Stimulated activated naive CD8-positive, alpha-beta T cell treated with anti-CD3 and anti-CD28 coated beads, Interleukin-15, amount 100 ng/mL, for 72 hours (primary cell): ENCODE measurements at regions not wholly inside any gene's neighbourhood (a gene's known extent, or its start where the extent isn't known, plus 50 kb on each side); places are given as distances from the start of the nearest gene placed in this dataset.
"Not testable (repeated sequence)": the region's sequence is repeated elsewhere in the genome, so short reads cannot be mapped to it uniquely, and the experiment has no call there.

Experiments
- ATAC-seq: fragments of 150-1000 bp; cut with Tn5 transposase; 2 replicates; pipeline ENCODE4 v1.10.0; 2021; ENCODE audit warnings: mild to moderate bottlenecking, moderate library complexity
- DNase-seq, 2 donors: peaks; one replicate each; pipeline ENCODE4 v3.0.0; 2021 to 2022
- H3K27ac Mint-ChIP-seq, 2 donors: one replicate each; pipeline ENCODE4 v1.8.0; 2022; ENCODE audit warnings: mild to moderate bottlenecking in 2 of 2, mixed read lengths in 2 of 2, moderate library complexity in 2 of 2
- H3K27me3 Mint-ChIP-seq: one replicate; pipeline ENCODE4 v1.8.0; 2022; ENCODE audit warnings: mixed read lengths
- H3K4me1 Mint-ChIP-seq: one replicate; pipeline ENCODE4 v1.8.0; 2022; ENCODE audit warnings: mild to moderate bottlenecking, mixed read lengths
- H3K4me3 Mint-ChIP-seq, 2 donors: one replicate each; pipeline ENCODE4 v1.8.0; 2022; ENCODE audit warnings: mild to moderate bottlenecking in 2 of 2, mixed read lengths in 2 of 2, moderate library complexity in 1 of 2
- H3K9me3 Mint-ChIP-seq, 2 donors: one replicate each; pipeline ENCODE4 v1.8.0; 2022; ENCODE audit warnings: mixed read lengths in 2 of 2

- Mint-ChIP-seq H3K4me1 (no peaks in the 10 kb centered on the region), H3K9me3 (no peaks in the 10 kb centered on the region), H3K27me3 (no peaks in the 10 kb centered on the region), H3K4me3 (no peak overlapping the region), H3K27ac (no peak overlapping the region)
- ATAC-seq (no peak), DNase-seq (no peak)
Measured at GRCh38 chr3:161579395-161580126, 83.0 kb downstream of the OTOL1 start.

DNA sequence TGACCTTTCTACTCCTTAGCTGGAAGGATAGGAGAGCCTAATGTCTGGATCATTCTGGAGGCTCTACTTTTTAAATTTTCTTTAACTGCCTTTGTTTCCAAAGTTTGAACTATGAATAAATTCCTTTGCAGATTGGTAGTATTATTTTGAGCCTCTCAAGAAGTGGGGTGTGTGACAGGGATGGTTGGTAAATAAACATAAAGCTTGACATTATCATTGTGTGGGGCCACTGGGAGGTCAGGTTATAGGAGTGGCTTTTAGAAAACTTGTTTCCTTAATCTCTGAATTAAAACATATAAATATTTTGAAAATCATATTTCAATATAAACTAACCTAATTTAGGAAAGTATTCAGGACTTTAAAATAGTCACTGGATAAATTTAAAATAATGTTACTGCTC lies 89.3 kb downstream of the OTOL1 start:
- no peak overlapping the region for H3K27ac Mint-ChIP-seq
- H3K4me1 Mint-ChIP-seq = no peaks in the 10 kb centered on the region
- H3K4me3 Mint-ChIP-seq = no peak overlapping the region
- no peaks in the 10 kb centered on the region for H3K9me3 Mint-ChIP-seq
- DNase-seq = no peak
- no peaks in the 10 kb centered on the region for H3K27me3 Mint-ChIP-seq
- no peak for ATAC-seq

GRCh38 chr3:161586556-161587235 lies 90.1 kb downstream of the OTOL1 start:
- Mint-ChIP-seq H3K9me3 (peaks cover 0 to 5% of the 10 kb centered on the region in 2 donors), H3K27me3 (no peaks in the 10 kb centered on the region), H3K4me3 (no peak overlapping the region), H3K4me1 (no peaks in the 10 kb centered on the region), H3K27ac (no peak overlapping the region)
- DNase-seq = no peak
- ATAC-seq = no peak

DNA sequence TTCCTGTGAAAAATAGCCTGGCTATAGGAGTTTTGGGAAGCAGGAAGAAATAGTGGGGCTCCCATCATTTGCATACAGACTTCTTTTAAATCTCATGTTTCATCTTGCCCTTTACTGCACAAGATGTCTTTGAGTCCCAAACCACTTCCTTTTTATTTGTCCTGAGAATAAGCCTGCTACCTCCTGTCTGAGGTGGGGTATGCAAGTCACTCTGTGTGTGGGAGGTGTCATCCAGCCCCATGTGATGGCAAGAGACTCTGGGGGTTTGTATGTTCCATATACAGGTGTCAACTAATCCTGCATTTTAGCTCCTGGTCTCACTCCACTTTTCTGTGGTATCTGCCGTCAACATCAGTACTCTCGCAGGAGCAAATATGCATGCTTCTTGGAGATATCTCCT lies 102.0 kb downstream of the OTOL1 start:
- no peaks in the 10 kb centered on the region for H3K4me1 Mint-ChIP-seq
- no peak for DNase-seq
- no peaks in the 10 kb centered on the region for H3K27me3 Mint-ChIP-seq
- no peak overlapping the region for H3K27ac Mint-ChIP-seq
- no peaks in the 10 kb centered on the region for H3K9me3 Mint-ChIP-seq
- H3K4me3 Mint-ChIP-seq = no peak overlapping the region
- ATAC-seq = no peak

GRCh38 chr3:161599697-161600096 lies 103.1 kb downstream of the OTOL1 start:
- Mint-ChIP-seq H3K4me3 (no peak overlapping the region), H3K4me1 (no peaks in the 10 kb centered on the region), H3K9me3 (no peaks in the 10 kb centered on the region), H3K27ac (no peak overlapping the region), H3K27me3 (no peaks in the 10 kb centered on the region)
- DNase-seq (no peak), ATAC-seq (no peak)

DNA sequence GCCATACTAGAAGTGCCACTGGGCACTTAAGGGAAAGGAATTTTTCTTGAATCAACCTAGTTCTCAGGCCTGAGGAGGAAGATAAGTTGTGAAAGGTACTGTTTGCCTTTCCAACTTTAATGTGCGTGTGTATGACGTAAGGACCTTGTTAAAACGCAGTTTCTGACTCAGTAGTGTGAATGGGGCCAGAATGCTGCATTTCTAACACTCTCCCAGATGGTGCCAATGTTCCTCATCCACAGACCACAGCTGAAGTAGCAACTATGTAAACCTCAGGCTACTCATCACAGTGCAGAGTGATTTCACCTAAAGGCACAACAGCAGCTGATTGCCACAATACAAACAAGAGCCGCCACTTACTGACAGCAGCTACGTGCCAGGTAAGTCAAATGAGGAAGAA lies 103.6 kb downstream of the OTOL1 start:
- ATAC-seq (no peak), DNase-seq (no peak)
- H3K4me3 Mint-ChIP-seq = no peak overlapping the region
- H3K27me3 Mint-ChIP-seq = no peaks in the 10 kb centered on the region
- H3K4me1 Mint-ChIP-seq = no peaks in the 10 kb centered on the region
- H3K27ac Mint-ChIP-seq = no peak overlapping the region
- no peaks in the 10 kb centered on the region for H3K9me3 Mint-ChIP-seq

GRCh38 chr3:161602475-161602874 lies 105.9 kb downstream of the OTOL1 start:
- Mint-ChIP-seq H3K4me1 (no peaks in the 10 kb centered on the region), H3K27me3 (no peaks in the 10 kb centered on the region), H3K27ac (no peak overlapping the region), H3K4me3 (no peak overlapping the region), H3K9me3 (no peaks in the 10 kb centered on the region)
- ATAC-seq = no peak
- no peak for DNase-seq

DNA sequence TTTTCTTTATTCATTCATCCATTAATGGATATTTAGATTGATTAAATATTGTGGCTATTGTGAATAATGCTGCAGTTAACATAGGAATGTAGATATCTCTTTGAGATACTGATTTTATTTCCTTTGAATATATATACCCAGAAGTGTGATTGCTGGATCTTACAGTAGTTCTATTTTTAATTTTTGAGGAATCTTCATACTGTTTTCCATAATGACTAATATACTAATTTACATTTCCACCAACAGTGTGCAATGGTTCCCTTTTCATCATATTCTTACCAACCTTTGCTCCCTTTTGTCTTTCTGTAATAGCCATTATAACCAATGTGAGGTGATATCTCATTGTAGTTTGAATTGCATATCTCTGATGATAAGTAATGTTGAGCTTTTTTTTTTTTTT lies 106.3 kb downstream of the OTOL1 start:
- Mint-ChIP-seq H3K9me3 (no peaks in the 10 kb centered on the region), H3K4me3 (no peak overlapping the region), H3K4me1 (no peaks in the 10 kb centered on the region), H3K27me3 (no peaks in the 10 kb centered on the region), H3K27ac (no peak overlapping the region)
- ATAC-seq (no peak), DNase-seq (no peak)

GRCh38 chr3:161607056-161607455 lies 110.4 kb downstream of the OTOL1 start:
- no peaks in the 10 kb centered on the region for H3K27me3 Mint-ChIP-seq
- H3K4me1 Mint-ChIP-seq = no peaks in the 10 kb centered on the region
- no peak overlapping the region for H3K4me3 Mint-ChIP-seq
- no peak for ATAC-seq
- H3K9me3 Mint-ChIP-seq = peaks cover 5 to 8% of the 10 kb centered on the region in 2 donors
- DNase-seq = no peak
- no peak overlapping the region for H3K27ac Mint-ChIP-seq

DNA sequence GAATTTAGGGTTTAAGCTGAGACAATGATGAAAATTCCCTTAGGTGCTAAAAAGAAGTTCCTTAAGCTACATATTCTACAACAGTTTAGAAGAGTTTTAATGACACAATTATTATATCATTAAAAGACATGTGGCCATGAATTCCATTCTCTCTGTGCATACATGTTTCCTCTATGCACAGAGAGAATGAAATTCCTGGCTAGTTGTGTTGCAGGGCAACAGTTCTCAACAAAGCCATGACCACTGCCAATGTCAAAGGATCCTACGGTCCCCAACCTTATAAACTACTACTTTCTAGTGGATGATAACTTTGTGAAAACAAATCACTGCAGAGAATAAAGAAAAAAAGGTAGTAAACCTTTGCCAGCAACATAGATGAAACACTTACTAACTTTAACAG lies 122.7 kb downstream of the OTOL1 start:
- no peak for DNase-seq
- no peak overlapping the region for H3K27ac Mint-ChIP-seq

GRCh38 chr3:161630794-161631193 lies 134.2 kb downstream of the OTOL1 start:
- no peak for ATAC-seq
- DNase-seq = no peak
- peaks cover 0 to 10% of the 10 kb centered on the region in 2 donors for H3K9me3 Mint-ChIP-seq
- no peaks in the 10 kb centered on the region for H3K27me3 Mint-ChIP-seq
- no peak overlapping the region for H3K4me3 Mint-ChIP-seq
- no peak overlapping the region for H3K27ac Mint-ChIP-seq
- no peaks in the 10 kb centered on the region for H3K4me1 Mint-ChIP-seq

More for the DNA sequence above, 122.7 kb downstream of the OTOL1 start:
- H3K4me1 Mint-ChIP-seq = no peaks in the 10 kb centered on the region
- peaks cover 0 to 6% of the 10 kb centered on the region in 2 donors for H3K9me3 Mint-ChIP-seq
- H3K27me3 Mint-ChIP-seq = no peaks in the 10 kb centered on the region
- H3K4me3 Mint-ChIP-seq = no peak overlapping the region
- ATAC-seq = no peak

GRCh38 chr3:161631536-161631935 lies 134.9 kb downstream of the OTOL1 start:
- no peak overlapping the region for H3K4me3 Mint-ChIP-seq
- peaks cover 0 to 10% of the 10 kb centered on the region in 2 donors for H3K9me3 Mint-ChIP-seq
- no peaks in the 10 kb centered on the region for H3K4me1 Mint-ChIP-seq
- no peak for DNase-seq
- H3K27me3 Mint-ChIP-seq = no peaks in the 10 kb centered on the region
- no peak for ATAC-seq
- no peak overlapping the region for H3K27ac Mint-ChIP-seq

DNA sequence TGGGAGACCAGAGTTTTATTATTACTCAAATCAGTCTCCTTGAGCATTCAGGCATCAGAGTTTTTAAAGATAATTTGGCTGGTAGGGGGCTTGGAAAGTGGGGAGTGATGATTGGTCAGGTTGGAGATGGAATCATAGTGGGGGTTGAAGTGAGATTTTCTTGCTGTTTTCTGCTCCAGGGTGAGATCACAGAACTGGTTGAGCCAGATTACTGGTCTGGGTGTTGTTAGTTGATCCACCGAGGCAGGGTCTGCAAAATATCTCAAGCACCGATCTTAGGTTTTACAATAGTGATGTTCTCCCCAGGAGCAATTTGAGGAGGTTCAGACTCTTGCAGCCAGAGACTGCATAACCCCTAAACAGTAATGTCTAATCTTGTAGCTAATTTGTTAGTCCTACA lies 141.0 kb downstream of the OTOL1 start:
- peaks cover 6% of the 10 kb centered on the region for H3K27me3 Mint-ChIP-seq

DNA sequence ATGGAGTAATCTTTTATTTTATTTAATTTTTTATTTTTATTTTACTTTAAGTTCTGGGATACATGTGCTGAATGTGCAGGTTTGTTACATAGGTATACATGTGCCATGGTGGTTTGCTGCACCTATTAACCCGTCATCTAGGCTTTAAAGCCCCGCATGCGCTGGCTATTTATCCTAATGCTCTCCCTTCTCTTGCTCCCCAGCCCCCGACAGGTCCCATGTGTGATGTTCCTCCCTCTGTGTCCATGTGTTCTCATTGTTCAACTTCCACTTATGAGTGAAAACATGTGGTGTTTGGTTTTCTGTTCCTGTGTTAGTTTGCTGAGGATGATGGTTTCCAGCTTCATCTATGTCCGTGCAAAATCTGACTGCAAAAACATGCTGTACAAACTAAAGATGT lies 142.5 kb downstream of the OTOL1 start:
- not testable (repeated sequence) for H3K27ac Mint-ChIP-seq, H3K4me3 Mint-ChIP-seq, DNase-seq, ATAC-seq, H3K27me3 Mint-ChIP-seq, H3K9me3 Mint-ChIP-seq, H3K4me1 Mint-ChIP-seq

More for the DNA sequence above, 141.0 kb downstream of the OTOL1 start:
- Mint-ChIP-seq H3K4me3 (no peak overlapping the region), H3K27ac (no peak overlapping the region), H3K4me1 (no peaks in the 10 kb centered on the region), H3K9me3 (peaks cover 0 to 10% of the 10 kb centered on the region in 2 donors)
- ATAC-seq (no peak), DNase-seq (no peak)

DNA sequence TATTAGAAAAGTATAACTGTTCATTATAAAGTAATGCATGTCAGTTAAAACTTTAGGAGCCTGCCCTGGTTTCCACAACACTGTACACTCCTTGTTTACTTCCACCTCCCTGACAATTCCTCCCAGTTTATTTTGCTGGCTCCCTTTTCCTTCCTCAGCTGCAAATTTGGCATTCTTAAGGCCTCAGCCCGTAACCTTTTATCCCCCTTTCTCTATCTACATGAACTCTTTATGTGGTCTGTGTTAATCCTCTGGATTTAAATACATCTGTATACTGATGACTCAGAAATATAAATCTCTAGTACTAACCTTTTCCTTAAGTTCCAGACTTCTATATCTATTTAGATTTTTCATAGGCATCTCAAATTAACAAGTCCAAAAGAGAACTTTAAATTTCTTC lies 143.6 kb downstream of the OTOL1 start:
- H3K4me1 Mint-ChIP-seq = no peaks in the 10 kb centered on the region

GRCh38 chr3:161641287-161641686 lies 144.7 kb downstream of the OTOL1 start:
- peaks cover 6% of the 10 kb centered on the region for H3K27me3 Mint-ChIP-seq
- H3K4me1 Mint-ChIP-seq = no peaks in the 10 kb centered on the region
- DNase-seq = no peak
- ATAC-seq = no peak
- no peaks in the 10 kb centered on the region for H3K9me3 Mint-ChIP-seq
- H3K4me3 Mint-ChIP-seq = no peak overlapping the region
- H3K27ac Mint-ChIP-seq = no peak overlapping the region

More for the DNA sequence above, 143.6 kb downstream of the OTOL1 start:
- H3K9me3 Mint-ChIP-seq = no peaks in the 10 kb centered on the region
- ATAC-seq (no peak), DNase-seq (no peak)
- peaks cover 6% of the 10 kb centered on the region for H3K27me3 Mint-ChIP-seq
- H3K4me3 Mint-ChIP-seq = no peak overlapping the region
- H3K27ac Mint-ChIP-seq = no peak overlapping the region
